ENCODE measurements at regions not wholly inside any gene's neighbourhood (a gene's known extent, or its start where the extent isn't known, plus 50 kb on each side); places are given as distances from the start of the nearest gene placed in this dataset.

DNA sequence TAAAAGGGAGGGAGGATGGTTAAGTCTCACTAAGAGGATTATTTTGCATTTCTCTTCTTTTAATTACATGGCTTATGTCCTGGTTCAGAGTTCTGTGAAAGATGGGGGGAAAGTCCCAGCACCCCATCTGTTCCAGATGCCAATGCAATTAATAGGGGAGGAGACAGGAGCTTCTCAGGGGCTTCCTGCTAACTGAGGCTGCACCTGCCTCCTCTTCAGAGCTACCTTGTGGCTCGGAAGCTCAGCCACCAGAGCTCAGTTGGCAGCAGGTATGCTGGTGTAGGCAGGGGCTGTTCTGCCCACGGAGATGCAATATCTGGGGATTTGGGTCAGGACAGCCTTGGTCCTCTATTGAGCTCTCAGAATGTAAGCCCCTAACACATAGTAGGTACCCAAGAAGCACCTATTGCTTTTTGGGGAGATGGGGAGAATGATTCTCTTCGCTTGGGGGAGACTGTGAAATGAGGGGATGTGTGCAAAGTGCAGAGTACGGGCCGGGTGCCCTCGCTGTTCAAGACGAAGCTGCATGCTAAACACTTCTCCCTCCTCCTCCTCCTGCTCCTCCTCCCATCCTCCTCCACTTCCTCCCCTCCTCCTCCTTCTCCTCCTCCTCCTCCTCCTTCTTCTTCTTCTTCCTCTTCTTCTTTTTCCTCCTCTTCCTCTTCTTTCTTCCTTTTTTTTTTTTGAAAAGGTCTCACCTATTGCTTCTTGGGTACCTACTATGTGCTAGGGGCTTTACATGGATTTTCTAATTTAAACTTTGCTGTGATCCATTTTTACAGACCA lies 279.0 kb downstream of the PTPRU start:
- DNase-seq, result peak in 7 of 42 donors; percentile 4 to 25 (median 22)
- intact Hi-C loops (cut with DNase I), result no loop called here

DNA sequence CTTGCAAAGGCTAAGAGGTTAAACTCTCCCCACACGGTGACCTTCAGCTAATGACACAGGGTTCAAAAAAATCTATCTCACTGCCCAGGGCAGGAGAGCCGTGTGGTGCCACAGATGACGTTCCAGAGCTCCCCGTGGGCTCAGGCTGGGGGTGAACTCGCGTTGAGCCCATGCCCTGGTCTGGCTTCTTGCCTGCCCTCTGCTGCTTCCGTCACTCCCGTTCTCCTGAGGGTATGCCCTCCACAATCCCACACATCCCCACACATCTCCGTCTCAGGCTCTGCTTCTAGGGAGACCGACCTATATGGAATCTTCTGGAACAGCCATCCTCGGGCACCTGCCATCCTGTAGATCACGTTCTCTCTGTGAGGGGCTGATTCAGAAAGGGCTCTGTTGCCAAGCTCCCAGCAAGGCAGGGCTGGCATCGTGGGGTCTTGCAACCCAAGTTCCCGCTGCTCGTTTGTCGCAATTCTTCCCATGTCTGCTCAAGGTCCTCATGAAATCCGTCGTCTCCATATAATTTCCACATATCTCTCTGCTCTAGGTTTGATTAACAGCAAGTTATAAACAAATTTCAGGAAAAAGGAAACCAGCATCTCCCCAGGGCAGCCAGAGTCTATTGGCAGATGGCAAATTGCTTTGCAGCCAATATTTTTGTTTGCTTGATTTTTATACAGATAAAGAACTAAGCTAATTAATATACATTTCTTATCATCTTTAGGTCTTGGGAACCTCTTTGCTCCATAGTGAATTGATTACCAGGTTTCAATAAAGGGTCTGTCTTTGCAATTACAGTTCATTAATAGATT lies 278.2 kb downstream of the PTPRU start:
- peak in 5 of 42 donors; percentile 3 to 36 (median 11) for DNase-seq
- intact Hi-C loops (cut with DNase I), result no loop called here

DNA sequence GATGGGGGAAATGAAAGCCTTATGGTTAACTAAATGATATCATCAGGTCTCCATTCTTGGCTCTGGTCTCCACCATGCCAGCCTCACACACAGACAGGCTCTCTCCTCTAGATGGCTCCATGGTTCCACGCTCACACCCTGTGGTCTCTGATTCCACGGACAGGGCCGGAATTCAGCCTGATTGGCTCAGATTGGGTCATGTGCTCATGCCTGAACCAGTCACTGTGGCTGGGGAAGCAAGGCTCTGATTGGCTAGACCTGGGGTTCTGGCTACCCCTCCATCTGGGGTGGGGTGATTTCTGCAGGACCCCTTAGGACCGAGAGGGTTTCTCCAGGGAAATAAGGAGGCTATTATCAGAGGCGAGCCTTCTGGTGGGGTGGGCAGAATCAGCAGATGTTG lies 277.0 kb downstream of the PTPRU start:
- intact Hi-C loops (cut with DNase I), result no loop called here
- peak in 41 of 42 donors; percentile 12 to 76 (median 56) for DNase-seq

DNA sequence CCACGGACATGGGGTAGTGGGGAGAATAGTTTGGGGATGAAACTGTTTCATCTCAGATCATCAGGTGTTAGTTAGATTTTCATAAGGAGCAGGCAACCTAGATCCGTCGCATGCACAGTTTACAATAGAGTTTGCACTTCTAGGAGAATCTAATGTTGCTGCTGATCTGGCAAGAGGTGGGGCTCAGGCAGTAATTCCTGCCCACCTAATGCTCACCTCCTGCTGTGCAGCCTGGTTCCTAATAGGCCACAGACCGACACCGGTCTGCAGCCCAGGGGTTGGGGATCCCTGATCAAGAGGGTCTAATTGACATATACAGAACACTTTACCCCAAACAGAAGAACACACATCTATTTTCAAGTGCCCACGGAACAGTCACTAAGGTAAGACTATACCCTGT lies 275.1 kb downstream of the PTPRU start:
- intact Hi-C loops (cut with DNase I), result no loop called here
- DNase-seq, result peak in 3 of 42 donors; percentile 9 to 26 (median 9)

DNA sequence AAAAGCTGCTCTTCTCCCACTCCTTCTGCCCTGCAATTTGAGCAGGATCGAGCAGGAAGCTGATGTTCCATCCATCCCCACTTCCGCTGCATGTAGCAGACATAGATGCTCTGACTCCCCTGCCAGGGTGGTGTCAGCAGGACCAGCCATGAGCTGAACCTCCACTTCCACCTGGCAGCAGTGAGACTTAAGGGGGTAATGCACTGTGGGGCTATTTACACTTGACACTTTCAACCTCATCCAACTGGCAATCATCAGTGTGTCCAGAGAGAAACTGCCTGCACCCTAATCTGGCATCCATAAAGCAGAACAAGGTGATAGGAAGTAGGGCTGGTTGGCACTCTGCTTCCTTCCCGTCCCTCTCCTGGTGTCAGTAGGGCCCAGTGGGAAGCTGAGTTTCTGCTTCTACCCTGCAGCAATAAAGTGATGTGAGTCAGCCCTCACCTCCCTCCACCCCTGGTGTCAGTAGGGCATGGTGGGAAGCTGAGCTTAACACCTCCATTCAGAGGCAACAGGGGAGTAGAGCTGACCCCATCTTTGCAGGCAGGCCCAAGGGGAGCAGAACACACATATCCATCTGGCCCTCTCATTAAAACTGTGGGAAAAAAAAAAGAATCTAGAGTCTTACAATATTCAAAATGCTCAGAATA lies 272.3 kb downstream of the PTPRU start:
- intact Hi-C loops (cut with DNase I), result no loop called here
- peak in 9 of 42 donors; percentile 1 to 28 (median 10) for DNase-seq

DNA sequence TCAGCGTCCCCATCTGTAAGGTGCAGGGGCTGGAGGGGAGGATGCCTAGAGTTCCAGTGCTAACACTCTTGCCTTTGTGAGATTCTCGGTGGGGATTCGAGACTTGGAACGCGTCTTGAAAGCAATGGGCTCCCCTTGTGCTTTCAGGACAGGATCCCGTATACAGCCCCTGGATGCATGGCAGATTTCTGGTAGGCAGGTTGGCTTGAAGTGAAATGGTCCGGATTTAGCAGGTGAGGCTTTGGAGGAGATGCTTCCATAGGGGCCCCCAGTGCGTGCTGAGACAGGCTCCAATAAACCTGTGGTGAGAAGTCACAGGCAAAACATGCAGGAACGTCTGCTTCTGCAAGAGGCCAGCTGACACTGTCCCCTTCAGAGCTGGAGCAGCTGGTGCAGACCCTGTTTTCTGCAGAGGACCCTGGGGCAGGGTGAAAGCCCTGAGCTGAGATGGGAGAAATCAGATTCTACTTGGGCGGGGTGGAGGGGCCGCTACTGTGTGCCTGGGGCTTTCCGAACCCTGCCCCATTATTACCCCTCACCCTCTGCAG lies 270.4 kb downstream of the PTPRU start:
- peak in 9 of 42 donors; percentile 1 to 32 (median 8) for DNase-seq
- intact Hi-C loops (cut with DNase I), result no loop called here

DNA sequence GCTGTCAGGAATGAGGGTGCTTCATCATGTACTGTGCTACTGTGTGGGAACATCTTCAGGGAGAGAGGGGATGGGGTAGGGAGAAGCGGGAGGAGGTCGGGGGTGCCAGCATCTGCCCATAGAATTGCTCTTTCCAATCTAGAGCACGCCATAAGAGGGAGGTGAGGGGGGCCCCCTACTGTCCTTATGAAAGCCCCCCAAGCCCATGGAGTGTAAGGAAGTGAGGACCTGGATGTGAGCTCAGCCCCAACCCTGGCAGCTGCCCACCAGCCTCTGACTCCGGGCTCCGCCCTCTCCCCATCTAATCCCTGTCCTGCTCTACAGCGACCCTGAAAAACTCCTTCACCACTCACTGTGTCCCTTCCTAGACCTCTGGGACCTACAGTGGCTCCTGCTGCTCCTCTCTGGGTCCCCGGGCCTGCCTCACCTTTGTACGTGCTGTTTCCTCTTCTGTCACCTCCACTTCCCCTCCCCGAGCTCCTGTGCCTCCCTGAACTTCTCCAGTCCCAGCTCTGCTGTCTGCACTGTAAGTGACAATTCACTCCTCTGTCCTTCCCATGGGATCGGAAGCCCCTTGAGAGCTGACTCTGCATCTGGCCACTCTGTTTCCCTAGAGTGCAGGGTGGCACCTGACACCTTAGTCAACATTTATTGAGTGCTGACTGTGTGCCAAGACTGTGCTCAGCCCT lies 269.4 kb downstream of the PTPRU start:
- peak in 9 of 42 donors; percentile 2 to 27 (median 4) for DNase-seq
- intact Hi-C loops (cut with DNase I), result no loop called here

DNA sequence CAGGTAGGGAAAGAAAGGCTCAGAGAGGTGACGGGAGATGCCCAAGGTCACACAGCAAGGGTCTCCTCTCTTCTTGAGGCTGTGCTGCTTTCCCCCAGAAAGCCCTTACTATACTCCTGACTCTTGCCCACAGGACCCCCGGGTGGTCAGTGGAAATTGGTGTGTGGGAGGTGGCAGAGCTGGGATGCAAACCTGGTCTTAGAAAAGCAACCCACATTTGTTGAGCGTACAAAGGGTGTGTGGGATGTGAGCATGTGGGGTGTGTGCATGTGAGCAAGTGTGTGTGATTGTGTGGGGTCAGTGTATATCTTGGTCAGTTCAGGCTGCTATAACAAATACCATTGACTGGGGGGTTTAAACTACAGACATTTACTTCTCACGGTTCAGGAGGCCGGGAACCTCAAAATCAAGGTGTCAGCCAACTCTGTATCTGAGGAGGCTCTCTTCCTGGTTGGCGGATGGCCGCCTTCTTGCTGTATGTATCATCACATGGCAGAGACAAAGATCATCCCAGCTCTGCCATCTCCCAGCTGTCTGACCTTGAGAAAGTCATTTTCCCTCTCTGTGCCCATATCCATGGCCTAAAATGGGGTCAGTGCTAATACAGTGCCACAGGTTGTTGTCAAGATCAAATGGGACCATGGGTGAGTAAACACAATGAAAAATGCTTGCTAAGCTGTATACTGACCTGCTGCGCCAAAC lies 268.5 kb downstream of the PTPRU start:
- peak in 6 of 42 donors; percentile 4 to 12 (median 6) for DNase-seq
- intact Hi-C loops (cut with DNase I), result no loop called here

DNA sequence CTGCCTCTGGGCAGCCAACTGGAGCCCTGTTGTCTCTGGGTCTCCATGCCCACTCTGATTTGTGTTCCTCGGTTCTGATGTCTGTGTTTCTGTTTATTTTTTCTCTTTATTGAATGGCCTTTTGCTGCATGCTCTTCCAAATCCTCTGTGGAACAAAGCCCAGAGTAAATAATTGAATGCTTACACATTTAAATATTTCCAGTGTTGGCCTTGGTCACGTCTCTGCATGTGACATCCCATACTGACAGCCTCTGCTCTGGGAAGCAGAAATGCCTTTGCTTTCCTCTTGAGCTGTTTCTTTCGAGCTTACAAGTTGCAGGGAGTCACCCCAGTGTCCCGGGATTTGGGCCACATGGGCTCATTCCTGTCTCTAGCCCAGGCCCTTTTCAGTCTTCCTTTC lies 267.9 kb downstream of the PTPRU start:
- intact Hi-C loops (cut with DNase I), result no loop called here
- DNase-seq, result peak in 5 of 42 donors; percentile 3 to 26 (median 9)

DNA sequence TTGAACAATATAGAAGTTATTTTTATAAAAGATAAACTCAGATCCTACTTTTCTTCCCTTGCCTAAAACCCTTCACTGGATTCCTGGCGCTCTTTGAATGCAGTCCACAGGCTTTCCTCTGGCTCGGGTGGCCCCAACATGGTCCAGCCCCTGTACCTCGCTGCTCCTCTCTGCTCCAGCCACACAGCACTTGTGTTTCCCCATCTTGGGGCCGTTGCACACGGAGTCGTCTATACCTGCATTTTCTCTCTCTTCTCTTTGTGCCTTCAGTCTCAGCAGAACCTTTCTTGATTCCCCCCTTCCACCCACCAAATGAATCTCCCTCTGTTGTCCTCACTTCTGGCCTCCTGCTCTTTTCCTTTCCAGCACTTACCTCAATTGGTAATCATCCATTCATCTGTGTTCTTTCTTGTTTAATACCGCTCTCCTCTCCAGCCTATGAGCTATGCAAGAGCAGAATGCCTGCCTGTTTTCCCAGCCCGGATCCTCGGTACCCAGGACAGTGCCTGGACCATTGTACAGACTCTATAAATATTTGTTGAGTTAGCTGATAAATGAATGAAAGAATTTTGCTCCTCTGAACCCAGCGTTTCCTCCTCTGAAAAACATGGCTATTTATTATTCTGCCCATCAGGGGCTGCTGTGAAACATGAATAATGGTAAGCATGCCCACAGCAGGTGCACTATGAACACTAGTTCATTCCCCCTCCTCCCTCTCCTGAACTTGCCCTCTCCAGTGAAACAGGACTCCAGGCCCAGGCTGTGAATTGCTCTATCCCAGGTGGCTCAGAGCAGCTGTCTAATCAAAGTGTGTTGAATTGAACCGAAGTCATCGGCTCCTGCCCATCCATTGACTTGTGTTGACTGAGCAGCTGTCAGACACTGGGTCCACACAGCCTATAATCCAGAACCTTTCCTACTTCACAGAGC lies 266.9 kb downstream of the PTPRU start:
- peak in 7 of 42 donors; percentile 3 to 29 (median 10) for DNase-seq
- intact Hi-C loops (cut with DNase I), result no loop called here

DNA sequence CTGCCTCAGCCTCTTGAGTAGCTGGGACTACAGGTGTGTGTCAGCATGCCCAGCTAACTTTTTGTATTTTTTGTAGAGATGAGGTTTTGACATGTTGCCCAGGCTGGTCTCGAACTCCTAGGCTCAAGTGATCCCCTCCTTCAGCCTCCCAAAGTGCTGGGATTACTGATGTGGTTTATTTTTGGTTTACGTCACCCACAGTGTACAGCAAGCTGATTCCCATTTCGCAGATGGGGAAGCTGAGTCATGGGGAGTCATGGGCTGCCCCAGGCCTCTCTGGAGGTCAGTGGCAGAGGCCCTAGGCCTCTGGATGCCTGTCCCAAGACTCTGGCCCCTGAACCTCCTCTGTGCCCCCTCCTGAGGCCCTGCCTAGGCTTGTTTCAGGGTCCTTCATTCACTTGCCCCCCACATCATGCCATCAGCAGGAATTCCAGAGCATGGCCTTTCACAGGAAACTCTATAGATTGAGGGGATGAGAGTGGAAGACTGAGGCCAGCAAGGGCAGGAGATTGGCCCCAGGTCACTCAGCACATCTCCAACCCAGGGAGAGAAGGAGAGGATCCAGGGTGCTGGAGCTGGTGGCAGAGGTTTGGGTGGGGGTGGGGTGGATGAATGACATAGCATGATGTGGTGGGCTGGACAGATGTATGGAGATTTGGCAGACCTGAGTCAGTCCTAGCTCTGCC lies 266.0 kb downstream of the PTPRU start:
- peak in 6 of 42 donors; percentile 2 to 13 (median 4) for DNase-seq
- intact Hi-C loops (cut with DNase I), result no loop called here

DNA sequence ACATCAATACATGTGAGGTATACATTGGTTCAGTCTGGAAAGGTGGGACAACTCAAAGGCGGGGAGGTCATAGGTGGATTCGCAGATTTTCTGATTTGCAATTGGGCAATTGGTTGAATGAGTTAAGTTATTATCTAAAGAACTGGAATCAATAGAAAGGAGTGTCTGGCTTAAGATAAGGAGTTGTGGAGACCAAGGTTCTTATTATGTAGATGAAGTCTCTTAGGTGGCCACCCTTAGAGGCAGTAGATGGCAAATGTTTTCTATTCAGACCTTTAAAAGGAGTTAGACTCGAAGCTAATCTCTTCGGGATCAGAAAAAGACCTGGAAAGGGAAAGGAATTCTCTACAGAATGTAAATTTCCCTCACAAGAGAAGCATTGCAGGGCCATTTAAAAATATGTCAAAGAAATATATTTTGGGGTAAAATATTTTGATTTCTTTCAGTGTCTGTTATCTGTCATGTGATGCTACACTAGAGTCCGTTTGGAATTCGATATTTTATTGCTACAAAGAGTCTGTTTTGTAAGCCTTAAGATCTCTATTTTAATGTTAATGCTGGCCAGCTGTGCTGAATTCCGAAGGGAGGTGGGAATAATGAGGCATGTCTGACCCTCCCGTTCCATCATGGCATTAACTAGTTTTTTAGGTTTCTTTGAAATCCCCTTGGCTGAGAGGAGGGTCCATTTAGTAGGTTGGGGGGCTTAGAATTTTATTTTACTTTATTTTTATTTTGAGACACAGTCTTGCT lies 265.1 kb downstream of the PTPRU start:
- intact Hi-C loops (cut with DNase I), result no loop called here
- DNase-seq, result peak in 1 of 42 donors; percentile 2

DNA sequence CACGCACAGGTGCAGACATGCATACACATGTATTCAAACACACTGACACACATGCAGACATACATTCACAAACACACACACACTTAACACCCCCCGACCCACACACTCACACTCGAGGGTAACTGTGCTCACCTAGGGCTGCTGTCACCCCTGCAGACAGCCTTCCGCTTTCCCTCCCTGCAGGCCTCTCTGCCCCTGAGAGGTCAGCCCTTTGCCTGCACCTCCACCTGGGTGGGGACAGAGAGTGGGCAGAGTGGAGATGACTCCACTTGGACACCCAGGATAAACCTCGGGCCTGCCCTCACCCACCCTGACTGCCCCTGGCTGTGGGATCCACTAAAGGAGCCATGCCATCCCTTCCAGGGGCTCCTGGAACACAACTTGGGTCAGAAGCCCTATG lies 264.3 kb downstream of the PTPRU start:
- intact Hi-C loops (cut with DNase I), result no loop called here
- DNase-seq, result peak in 7 of 42 donors; percentile 6 to 35 (median 13)

DNA sequence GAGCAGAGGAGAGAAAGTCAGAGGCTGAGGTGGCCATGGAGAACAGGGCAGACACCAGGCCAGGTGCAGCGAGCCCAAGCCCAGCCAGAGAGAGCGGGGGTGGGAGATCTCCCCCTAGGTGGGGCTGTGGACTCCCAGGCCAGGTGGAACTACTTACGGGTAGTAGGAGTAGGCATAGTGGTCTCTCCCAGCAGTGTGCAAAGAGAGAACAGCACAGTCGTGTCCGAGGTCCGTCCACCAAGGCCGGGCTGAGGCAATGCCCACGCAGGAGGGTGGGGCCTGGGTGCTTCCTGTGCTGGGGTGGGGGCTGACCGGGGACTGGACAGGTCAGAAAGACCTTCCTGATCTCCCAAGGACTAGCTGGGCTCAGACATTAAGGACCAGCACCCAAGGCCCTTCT lies 263.7 kb downstream of the PTPRU start:
- intact Hi-C loops (cut with DNase I), result no loop called here

DNA sequence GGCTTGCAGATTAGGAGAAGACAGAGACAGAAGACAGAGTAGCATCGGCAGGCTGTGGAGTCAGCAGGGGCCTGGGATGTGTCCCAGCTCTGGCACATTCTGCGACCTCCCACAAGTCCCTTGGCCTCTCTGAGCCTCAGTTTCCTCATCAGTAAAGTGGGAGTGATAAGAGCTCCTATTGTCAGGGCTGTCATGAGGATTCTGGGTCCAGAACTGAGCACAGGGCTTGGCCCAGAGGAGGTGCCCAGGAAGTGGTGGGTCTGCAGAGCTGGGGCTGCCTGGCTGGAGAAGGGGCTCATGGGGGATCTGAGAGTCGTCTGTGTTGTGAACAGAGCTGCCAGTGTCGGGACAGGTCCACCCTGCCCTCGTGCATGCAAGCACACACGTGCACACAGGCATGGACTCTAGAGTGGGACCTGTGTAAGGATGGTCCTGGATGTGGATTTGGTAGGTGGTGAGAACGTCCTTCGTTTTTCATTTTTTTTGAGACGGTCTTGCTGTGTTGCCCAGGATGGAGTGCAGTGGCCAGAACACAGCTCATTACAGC lies 262.9 kb downstream of the PTPRU start:
- intact Hi-C loops (cut with DNase I), result no loop called here
- DNase-seq, result peak in 5 of 42 donors; percentile 1 to 16 (median 7)

More for the DNA sequence above, 263.7 kb downstream of the PTPRU start:
- DNase-seq, result peak in 5 of 42 donors; percentile 3 to 29 (median 5)

Measured in head of caudate nucleus (tissue), 42 donors.